Prostate gland (tissue), 2 donors: ENCODE measurements at regions not wholly inside any gene's neighbourhood (a gene's known extent, or its start where the extent isn't known, plus 50 kb on each side); places are given as distances from the start of the nearest gene placed in this dataset.

ENCODE experiments used
- CTCF ChIP-seq, 4 experiments: fragments of 200-600 bp in 2 of 4; fragments of 450-650 bp in 2 of 4; sonication (generic) in 2 of 4; IDR thresholded peaks; 1 replicate in 3 of 4; 2 replicates in 1 of 4; pipeline ENCODE4 v1.5.1; 2016 to 2019; ENCODE audit warnings: antibody characterized with exemption in 4 of 4, mild to moderate bottlenecking in 2 of 4, moderate library complexity in 2 of 4
- POLR2A ChIP-seq: fragments of 450-650 bp; IDR thresholded peaks from one replicate; pipeline ENCODE4 v1.6.1; 2016; ENCODE audit warnings: antibody characterized with exemption, mild to moderate bottlenecking
- POLR2AphosphoS5 ChIP-seq: sonication (generic); formaldehyde crosslinking; IDR thresholded peaks from one replicate; pipeline ENCODE4 v1.6.1; 2017; ENCODE audit warnings: antibody characterized with exemption

GRCh38 chr17:15038656-15039055 lies 226.5 kb downstream of the PMP22 start:
- TF ChIP-seq CTCF (IDR thresholded peaks at IDR 0.05) = no peak
- TF ChIP-seq POLR2A = no peak
- no peak for TF ChIP-seq POLR2AphosphoS5
